ENCODE measurements at regions not wholly inside any gene's neighbourhood (a gene's known extent, or its start where the extent isn't known, plus 50 kb on each side); places are given as distances from the start of the nearest gene placed in this dataset.

DNA sequence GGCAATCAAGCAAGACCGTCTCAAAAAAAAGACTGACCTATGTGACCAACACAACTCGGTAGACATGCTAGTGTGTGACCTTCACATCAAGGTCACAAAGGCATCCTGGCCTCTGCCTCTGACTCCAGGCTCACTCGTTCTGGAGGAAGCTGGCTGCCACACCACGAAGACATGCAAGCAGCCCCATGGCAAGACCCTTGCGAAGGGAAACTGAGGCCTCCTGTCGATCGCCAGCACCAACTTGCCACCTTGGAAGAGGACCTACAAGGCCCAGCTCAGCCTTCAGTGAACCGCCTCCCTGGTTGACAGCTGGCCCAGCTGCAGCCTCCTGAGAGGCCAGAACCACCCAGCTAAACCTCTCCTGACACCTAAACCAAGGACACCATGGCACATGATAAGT lies 79.3 kb upstream of the ASAP2 start:
- TF ChIP-seq, protein P1, sequence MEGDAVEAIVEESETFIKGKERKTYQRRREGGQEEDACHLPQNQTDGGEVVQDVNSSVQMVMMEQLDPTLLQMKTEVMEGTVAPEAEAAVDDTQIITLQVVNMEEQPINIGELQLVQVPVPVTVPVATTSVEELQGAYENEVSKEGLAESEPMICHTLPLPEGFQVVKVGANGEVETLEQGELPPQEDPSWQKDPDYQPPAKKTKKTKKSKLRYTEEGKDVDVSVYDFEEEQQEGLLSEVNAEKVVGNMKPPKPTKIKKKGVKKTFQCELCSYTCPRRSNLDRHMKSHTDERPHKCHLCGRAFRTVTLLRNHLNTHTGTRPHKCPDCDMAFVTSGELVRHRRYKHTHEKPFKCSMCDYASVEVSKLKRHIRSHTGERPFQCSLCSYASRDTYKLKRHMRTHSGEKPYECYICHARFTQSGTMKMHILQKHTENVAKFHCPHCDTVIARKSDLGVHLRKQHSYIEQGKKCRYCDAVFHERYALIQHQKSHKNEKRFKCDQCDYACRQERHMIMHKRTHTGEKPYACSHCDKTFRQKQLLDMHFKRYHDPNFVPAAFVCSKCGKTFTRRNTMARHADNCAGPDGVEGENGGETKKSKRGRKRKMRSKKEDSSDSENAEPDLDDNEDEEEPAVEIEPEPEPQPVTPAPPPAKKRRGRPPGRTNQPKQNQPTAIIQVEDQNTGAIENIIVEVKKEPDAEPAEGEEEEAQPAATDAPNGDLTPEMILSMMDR (IDR thresholded peaks at IDR 0.05) = no peak
- no peak for TF ChIP-seq POLR2A (IDR thresholded peaks at IDR 0.05)

Measured in Peyer's patch (tissue), 4 donors.